ENCODE measurements at regions not wholly inside any gene's neighbourhood (a gene's known extent, or its start where the extent isn't known, plus 50 kb on each side); places are given as distances from the start of the nearest gene placed in this dataset.

DNA sequence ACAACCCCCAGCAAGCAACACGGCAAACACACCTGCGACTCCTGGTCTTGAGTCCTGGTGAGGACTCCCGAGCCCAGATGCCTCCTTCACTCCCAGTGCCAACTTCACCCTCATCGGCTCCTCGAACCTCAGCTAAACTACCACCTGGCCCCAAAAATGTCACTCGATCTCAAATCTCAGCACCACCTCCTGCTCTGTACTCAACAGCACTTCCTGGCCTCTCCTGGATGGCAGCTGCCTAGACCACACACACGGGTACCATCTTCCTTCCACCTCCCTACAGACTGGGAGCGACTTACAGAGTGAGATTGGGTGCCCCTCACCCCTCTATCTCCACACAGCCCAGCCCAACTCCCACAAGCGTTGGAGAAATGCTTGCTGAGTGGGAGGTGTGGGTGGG, 123.9 kb upstream of the MGMT start:
- H3K4me3 ChIP-seq (ENCODE audit: low read depth, low read length), result no peak overlapping the region
- DNase-seq (ENCODE audit: low read depth), result no peak
- TF ChIP-seq, protein P1, sequence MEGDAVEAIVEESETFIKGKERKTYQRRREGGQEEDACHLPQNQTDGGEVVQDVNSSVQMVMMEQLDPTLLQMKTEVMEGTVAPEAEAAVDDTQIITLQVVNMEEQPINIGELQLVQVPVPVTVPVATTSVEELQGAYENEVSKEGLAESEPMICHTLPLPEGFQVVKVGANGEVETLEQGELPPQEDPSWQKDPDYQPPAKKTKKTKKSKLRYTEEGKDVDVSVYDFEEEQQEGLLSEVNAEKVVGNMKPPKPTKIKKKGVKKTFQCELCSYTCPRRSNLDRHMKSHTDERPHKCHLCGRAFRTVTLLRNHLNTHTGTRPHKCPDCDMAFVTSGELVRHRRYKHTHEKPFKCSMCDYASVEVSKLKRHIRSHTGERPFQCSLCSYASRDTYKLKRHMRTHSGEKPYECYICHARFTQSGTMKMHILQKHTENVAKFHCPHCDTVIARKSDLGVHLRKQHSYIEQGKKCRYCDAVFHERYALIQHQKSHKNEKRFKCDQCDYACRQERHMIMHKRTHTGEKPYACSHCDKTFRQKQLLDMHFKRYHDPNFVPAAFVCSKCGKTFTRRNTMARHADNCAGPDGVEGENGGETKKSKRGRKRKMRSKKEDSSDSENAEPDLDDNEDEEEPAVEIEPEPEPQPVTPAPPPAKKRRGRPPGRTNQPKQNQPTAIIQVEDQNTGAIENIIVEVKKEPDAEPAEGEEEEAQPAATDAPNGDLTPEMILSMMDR (IDR thresholded peaks at IDR 0.05; ENCODE audit: insufficient read depth, low read length), result no peak

DNA sequence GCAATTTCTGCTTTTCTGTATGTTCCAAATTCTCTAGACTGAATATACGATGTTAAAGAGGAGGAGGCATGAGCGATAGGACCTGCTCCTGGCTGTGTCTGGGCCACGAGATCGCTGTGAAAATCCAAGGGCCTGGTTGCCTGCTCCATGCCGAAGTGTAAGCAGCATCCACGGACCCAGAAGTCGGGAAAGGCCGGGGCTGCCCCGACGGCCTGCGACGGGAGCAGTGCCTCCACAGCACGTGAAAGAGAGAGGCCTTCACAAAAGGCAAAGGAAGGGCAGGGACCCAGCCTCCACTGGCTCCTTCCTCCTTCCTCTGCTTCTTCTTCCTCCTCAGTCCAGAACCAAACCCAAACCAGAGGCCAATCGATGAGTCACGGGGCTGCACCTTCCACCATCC, 122.9 kb upstream of the MGMT start:
- TF ChIP-seq, protein P1 (IDR thresholded peaks at IDR 0.05; ENCODE audit: insufficient read depth, low read length), result no peak
- no peak overlapping the region for H3K4me3 ChIP-seq (ENCODE audit: low read depth, low read length)

DNA sequence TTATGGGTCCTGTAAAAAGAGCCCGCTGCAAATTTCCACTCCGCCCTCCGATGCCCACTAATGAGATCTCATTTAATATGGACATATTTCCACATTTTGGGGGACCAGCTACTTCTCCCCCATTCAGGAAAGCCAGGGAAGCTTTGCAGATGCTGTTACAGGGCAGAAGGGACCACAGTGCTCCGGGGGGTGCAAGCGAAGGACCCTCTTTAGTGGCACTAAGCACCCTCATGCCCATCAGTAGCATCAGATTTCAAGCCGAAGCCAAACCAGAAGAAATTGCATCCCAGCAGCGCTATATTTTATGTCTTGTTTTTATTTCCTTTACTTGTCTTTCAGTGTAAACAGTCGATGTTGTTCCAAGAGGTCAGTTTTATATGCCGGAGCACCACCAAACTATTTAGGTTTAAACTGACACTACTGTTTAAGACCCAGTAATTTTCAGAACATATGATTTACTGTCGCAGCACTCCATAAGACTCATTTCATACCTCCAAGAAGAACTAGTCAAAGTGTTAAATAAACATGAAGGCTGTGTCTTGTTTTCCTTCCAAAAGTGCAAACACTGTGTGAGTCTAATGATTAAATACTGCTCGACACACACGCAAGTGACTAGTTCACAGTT, 122.2 kb upstream of the MGMT start:
- no peak for DNase-seq (ENCODE audit: low read depth)
- TF ChIP-seq, protein P1 (IDR thresholded peaks at IDR 0.05; ENCODE audit: insufficient read depth, low read length), result no peak
- H3K4me3 ChIP-seq (ENCODE audit: low read depth, low read length), result no peak overlapping the region

More for the DNA sequence above, 122.9 kb upstream of the MGMT start:
- DNase-seq (ENCODE audit: low read depth), result no peak

DNA sequence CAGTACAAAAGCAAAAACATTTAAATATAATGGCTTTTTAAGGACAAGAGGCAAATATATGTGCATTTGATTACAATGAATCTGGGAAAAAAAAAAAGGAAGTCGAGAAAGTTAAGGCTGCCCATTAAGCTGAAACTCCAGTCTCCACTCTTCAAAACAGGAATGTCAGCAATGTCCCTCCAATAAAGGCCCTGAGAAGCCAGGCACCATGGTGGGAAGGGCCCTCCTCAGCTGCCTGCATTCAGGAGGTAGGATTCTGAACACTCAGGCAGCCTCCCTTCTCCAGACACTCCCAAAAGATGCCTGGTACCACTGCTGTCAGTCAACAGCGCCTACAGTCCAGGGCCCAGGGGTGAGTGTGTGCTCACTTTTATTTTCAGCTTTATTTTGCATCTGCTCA, 121.3 kb upstream of the MGMT start:
- no peak overlapping the region for H3K4me3 ChIP-seq (ENCODE audit: low read depth, low read length)
- TF ChIP-seq, protein P1 (IDR thresholded peaks at IDR 0.05; ENCODE audit: insufficient read depth, low read length), result no peak
- no peak for DNase-seq (ENCODE audit: low read depth)

DNA sequence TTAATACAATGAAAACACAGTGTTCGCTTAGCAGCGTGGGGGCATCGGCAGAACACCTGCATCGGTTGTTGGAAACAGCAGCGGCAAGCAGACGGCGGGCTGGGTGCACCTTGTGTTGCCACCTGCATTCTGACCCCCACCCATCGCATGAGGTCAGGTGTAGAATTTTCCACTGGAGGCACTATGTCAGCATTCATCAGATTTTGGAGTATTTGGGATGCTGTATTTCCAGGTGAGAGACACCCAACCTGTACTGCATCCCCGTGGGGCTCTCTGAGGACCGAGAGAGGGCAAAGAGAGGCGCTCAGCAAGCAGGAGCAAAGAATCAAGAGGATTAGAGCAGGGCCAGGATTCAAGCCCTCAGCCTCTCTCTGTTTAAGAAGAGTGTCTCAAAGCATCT, 116.4 kb upstream of the MGMT start:
- no peak for DNase-seq (ENCODE audit: low read depth)

DNA sequence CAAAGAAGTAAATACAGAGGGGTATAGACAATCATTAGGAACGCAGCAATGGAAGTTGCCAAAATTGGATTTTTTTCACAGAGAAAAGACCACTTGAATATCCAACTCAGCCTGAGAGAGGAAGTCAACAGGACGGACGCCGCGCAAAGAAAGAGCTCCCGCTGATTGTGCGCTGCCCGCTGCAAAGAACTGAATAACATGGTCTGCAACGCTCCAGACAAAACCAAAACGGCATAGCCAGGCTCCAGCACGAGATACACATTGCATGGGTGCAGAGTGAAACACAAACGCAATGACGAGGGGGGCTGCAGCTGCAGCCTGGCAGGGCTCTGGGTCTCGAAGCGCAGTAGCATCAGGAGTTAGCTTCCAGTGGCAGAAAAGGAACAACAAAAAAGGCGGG, 113.9 kb upstream of the MGMT start:
- no peak for DNase-seq (ENCODE audit: low read depth)
- TF ChIP-seq, protein P1 (IDR thresholded peaks at IDR 0.05; ENCODE audit: insufficient read depth, low read length), result no peak
- no peak overlapping the region for H3K4me3 ChIP-seq (ENCODE audit: low read depth, low read length)

More for the DNA sequence above, 116.4 kb upstream of the MGMT start:
- TF ChIP-seq, protein P1 (IDR thresholded peaks at IDR 0.05; ENCODE audit: insufficient read depth, low read length), result no peak
- H3K4me3 ChIP-seq (ENCODE audit: low read depth, low read length), result no peak overlapping the region

DNA sequence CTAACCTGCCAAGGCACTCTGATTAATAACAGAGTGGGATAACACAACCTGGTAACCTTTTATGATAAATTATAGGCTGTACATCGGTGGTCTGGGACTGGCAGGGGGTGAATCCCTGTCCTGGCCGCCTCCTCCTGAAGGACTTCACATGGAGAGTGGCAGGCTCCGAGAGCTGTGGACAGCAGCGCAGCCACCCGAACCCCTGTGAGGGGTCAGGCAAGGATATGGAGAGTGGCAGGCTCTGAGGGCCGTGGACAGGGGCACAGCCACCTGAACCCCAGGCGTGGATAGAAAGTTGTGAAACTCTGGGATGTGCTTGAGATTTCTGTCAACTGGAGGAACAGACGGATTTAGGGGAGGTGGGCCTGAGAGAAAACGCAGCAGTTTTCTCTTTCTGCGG, 107.0 kb upstream of the MGMT start:
- DNase-seq (ENCODE audit: low read depth), result no peak
- TF ChIP-seq, protein P1 (IDR thresholded peaks at IDR 0.05; ENCODE audit: insufficient read depth, low read length), result no peak
- H3K4me3 ChIP-seq (ENCODE audit: low read depth, low read length), result no peak overlapping the region

Data from fibroblast of the aortic adventitia (primary cell).